ENCODE measurements at regions not wholly inside any gene's neighbourhood (a gene's known extent, or its start where the extent isn't known, plus 50 kb on each side); places are given as distances from the start of the nearest gene placed in this dataset.
A peak's percentile ranks its signal among the peaks of the same experiment; 100 is the strongest.
"Not testable (repeated sequence)": the region's sequence is repeated elsewhere in the genome, so short reads cannot be mapped to it uniquely, and the experiment has no call there.

DNA sequence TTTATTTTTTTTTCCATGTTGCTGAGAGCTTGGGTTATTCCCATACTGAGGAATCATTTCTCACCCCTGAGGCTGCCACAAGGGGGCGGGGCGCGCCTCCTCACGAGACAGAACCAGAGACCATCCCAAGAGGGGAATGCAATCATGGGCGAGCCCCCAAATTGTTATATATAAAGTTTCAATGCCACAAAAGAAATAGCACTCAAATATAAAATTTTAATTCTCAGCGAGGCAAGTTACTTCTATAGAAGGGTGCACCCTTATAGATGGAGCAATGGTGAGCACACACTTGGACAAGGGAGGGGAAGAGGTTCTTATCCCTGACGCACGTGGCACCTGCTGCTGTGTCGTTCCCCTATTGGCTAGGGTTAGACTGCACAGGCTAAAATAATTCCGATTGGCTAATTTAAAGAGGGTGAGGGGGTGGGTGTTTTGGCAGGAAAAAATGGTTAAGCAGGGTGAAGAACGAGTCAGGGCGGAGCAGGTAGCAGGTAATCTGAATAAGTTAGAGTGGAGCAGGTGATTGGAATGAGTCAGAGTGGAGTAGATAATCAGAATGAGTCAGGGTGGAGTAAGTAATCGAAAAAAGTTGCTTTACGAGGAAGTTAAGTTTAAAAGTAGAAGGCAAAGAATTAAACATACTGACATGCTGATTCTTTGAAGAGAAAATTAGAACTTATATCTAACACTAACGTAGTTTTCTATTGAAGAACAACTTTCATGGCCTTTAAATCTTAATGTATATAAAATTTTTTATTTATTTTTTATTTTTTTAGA, 177.5 kb downstream of the MTCL1 start:
- no peak for DNase-seq

- no peak for DNase-seq
These were observed 178.0 kb downstream of the MTCL1 start for GRCh38 chr18:8883409-8883668.

DNA sequence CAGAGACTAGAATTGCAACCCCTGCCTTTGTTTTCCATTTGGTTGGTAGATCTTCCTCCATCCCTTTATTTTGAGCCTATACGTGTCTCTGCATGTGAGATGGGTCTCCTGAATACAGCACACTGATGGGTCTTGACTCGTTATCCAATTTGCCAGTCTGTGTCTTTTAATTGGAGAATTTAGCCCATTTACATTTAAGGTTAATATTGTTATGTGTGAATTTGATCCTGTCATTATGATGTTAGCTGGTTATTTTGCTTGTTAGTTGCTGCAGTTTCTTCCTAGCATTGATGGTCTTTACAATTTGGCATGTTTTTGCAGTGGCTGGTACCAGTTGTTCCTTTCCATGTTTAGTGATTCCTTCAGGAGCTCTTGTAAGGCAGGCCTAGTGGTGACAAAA, 182.5 kb downstream of the MTCL1 start:
- DNase-seq: not testable (repeated sequence)

GRCh38 chr18:8889489-8889888, 184.1 kb downstream of the MTCL1 start:
- no peak for DNase-seq

- not testable (repeated sequence) for DNase-seq
These were observed 185.1 kb downstream of the MTCL1 start for GRCh38 chr18:8890503-8890902.

DNA sequence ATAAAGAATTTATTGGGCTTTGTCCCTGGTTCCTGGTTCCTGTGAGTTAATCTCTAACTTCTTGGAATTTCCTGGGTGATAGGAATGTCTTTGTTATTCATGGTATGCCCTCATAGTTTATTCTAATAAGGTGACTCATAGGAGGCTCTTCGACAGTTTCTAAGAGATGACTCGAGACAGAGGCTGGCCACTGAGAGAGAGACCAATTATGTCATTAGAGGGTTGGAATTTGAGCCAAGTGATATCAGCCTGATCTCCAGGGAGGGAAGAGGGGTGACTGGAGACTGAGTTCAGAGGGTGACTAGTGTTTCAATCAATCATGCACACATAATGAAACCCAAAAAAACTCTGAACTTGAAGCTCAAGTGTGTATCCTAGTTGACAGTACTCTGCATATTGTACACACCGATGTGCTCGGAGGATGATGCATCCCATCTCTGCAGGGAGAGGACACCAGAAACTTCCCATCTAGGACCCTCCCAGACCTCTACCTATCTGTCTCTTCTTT, 185.7 kb downstream of the MTCL1 start:
- no peak for DNase-seq

GRCh38 chr18:8893221-8893620, 187.9 kb downstream of the MTCL1 start:
- no peak for DNase-seq

GRCh38 chr18:8893628-8894231, 188.4 kb downstream of the MTCL1 start:
- DNase-seq: no peak

- DNase-seq: no peak
These were observed 189.5 kb downstream of the MTCL1 start for GRCh38 chr18:8894823-8895222.

- no peak for DNase-seq
These were observed 190.0 kb downstream of the MTCL1 start for GRCh38 chr18:8895341-8895740.

GRCh38 chr18:8895987-8896619, 190.7 kb downstream of the MTCL1 start:
- no peak for DNase-seq

DNA sequence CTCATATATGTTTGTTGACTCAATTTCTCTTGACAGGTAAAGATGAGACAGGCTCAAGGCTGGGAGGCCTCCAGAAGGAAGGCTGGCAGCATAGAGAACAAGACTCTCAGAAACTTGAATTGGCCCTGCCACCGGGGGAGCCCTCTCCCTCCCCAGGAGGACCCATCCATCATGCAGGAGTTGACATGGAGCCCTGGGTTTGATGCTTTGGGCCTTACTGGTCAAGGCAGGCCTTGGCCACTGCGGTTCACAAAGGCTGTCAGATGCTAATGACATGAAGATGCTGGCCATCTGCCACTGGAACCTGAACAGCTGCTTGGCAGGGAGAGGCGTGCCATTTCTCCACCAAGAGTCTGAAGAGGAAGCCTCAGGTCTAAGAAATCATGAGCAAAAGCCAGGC, 193.6 kb downstream of the MTCL1 start:
- peak; percentile 29 for DNase-seq

GRCh38 chr18:8900552-8900951, 195.2 kb downstream of the MTCL1 start:
- DNase-seq: no peak

GRCh38 chr18:8901019-8901418, 195.7 kb downstream of the MTCL1 start:
- no peak for DNase-seq

GRCh38 chr18:8904316-8904715, 198.2 kb upstream of the NDUFV2 start:
- no peak for DNase-seq

DNA sequence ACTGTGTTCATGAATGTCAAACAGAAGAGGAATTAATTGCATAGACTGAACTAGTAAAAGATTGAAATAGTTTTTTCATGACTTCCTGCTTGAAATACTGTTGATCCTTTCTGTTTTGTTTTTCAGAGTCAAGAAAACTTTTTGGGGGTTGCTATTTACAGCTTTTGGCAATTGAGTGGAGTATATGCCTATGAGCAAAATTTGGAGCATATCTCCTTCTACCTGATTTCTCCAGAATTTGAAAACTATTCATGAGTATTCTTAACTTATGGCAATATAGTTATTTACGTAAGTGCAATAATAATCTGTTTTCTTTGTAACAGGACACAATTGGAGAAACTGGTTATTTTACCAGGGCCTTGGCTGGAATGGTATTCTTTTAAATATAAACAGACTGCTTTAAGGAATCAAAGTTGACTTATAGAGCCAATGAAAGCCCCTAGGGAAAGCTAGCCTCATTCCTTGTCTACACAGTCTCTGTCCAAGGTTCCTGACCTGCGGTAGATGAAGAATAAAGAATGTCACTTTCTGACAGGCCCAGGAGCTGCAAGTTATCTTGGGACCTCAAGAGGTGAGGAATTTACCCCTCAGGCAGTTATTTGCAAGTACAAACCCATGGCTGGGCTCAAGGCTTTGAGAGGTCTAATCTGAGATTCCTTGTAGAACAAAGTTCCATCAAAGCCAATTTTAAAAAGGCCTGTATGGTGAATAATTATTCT, 193.5 kb upstream of the NDUFV2 start:
- DNase-seq: no peak

DNA sequence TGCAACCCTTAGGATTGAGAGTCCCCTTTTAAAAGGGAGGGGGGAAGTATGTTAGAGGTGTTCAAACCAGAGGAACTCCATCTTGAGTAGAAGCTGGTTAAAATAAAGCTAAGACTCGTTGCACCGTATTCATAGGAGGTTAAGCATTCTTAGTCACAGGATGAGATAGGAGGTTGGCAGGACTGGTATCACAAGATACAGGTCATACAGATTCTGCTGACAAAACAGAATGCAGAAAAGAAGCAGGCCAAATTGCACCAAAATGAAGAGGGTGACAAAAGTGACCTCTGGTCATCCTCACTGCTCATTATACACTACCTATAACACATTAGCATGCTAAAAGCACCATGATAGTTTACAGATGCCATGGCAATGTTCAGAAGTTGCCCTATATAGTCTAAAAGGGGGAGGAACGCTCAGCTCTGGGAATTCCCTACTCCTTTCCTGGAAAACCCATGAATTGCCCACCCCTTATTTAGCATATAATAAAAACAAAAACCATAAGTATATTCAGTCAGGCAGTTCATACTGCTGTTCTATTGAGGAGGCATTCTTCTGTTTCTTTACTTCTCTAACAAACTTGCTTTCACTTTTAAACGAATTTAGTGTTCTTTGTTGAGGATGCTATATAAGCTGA, 192.2 kb upstream of the NDUFV2 start:
- DNase-seq: no peak

GRCh38 chr18:8910843-8911242, 191.7 kb upstream of the NDUFV2 start:
- DNase-seq: no peak

DNA sequence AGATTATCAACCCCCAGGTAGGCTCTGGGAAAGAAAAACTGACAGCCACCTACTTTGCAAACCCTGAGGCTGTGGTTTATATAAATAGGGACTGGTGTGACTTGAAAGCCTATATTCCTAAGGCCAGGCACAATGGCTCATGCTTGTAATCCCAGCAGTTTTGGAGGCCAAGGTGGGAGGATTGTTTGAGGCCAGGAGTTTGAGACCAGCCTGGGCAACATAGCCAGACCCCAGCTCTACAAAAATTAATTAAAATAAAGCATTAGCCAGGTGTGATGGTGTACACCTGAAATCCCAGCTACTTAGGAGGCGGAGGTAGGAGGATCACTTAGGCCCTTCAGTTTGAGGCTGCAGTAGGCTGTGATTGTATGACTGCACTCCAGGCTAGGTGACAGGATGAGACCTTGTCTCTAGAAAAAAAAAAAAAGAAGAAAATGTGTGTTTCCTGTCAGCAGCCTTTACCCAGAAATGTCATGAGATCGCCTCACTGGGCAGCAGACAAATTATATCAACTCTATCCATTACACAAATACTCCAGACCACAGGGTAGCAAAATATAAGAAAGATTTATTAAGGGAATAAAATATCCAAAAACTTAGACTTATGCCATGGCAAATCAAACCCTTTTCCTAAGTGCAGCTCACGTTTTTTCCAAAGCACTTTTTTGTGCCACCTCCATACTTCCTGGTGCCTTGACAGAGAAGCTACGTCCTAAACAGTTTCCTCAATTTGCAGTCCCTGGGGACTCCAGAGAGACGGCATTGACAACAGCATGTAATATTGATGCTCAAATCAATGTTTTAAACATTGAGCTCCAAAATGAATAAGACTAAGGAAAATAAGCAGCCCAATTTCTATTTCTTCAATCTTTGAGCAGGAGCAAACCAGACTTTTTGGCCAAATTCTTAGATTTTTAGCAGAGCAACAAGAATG, 190.8 kb upstream of the NDUFV2 start:
- DNase-seq: no peak

GRCh38 chr18:8912348-8913326, 189.9 kb upstream of the NDUFV2 start:
- peak; percentile 46 for DNase-seq
